CD14-positive monocyte (primary cell): ENCODE measurements at regions not wholly inside any gene's neighbourhood (a gene's known extent, or its start where the extent isn't known, plus 50 kb on each side); places are given as distances from the start of the nearest gene placed in this dataset.

Source experiments
- DNase-seq, 3 donors: peaks; one replicate each; pipeline ENCODE4 v3.0.0-alpha.2; 2011 to 2022
- H2AFZ ChIP-seq: 2 replicates; pipeline ENCODE4 v1.6.0; 2012; ENCODE audit warnings: mild to moderate bottlenecking, low read depth, low read length, inconsistent platforms; ENCODE audit not compliant: insufficient read depth, poor library complexity, severe bottlenecking
- H3K27ac ChIP-seq, 2 donors: 1 replicate in 1 of 2; 2 replicates in 1 of 2; pipeline ENCODE4 v1.5.1; 2012 to 2013; ENCODE audit warnings: low read length in 2 of 2, control low read depth in 1 of 2, inconsistent platforms in 1 of 2, low read depth in 1 of 2, mild to moderate bottlenecking in 1 of 2
- H3K27me3 ChIP-seq, 2 donors: one replicate each; pipeline versions ENCODE4 v1.6.0 to v1.6.1; 2011 to 2013; ENCODE audit warnings: low read length in 2 of 2; ENCODE audit not compliant: control insufficient read depth in 2 of 2, insufficient read depth in 2 of 2
- H3K36me3 ChIP-seq, 2 donors: replicated peaks in 1 of 2; 1 replicate in 1 of 2; 2 replicates in 1 of 2; pipeline versions ENCODE4 v1.5.1 to v1.6.1; 2012 to 2013; ENCODE audit warnings: low read length in 2 of 2, control low read depth in 1 of 2, inconsistent platforms in 1 of 2, mild to moderate bottlenecking in 1 of 2; ENCODE audit not compliant: insufficient read depth in 2 of 2, control insufficient read depth in 1 of 2
- H3K4me1 ChIP-seq, 2 donors: 1 replicate in 1 of 2; 2 replicates in 1 of 2; pipeline versions ENCODE4 v1.5.1 to v1.6.1; 2012 to 2013; ENCODE audit warnings: low read length in 2 of 2, control low read depth in 1 of 2, inconsistent platforms in 1 of 2, mild to moderate bottlenecking in 1 of 2, moderate library complexity in 1 of 2; ENCODE audit not compliant: insufficient read depth in 2 of 2, control insufficient read depth in 1 of 2
- H3K4me2 ChIP-seq: replicated peaks from 2 replicates; pipeline ENCODE3; 2012; ENCODE audit warnings: low read length, moderate library complexity, mild to moderate bottlenecking; ENCODE audit not compliant: poor library complexity, severe bottlenecking; ENCODE audit errors: extremely low read depth
- H3K4me3 ChIP-seq, 3 experiments: fragments of 200-600 bp in 1 of 3; sonication (generic) in 1 of 3; replicated peaks in 1 of 3; 1 replicate in 2 of 3; 2 replicates in 1 of 3; pipeline ENCODE4 v1.5.1; 2011 to 2013; ENCODE audit warnings: low read length in 3 of 3, mild to moderate bottlenecking in 3 of 3, control low read depth in 2 of 3, low read depth in 2 of 3, inconsistent platforms in 1 of 3, moderate library complexity in 1 of 3
- H3K79me2 ChIP-seq: 2 replicates; pipeline ENCODE4 v1.6.0; 2012; ENCODE audit warnings: mild to moderate bottlenecking, control low read depth, inconsistent platforms, low read length, moderate library complexity; ENCODE audit not compliant: insufficient read depth
- H3K9ac ChIP-seq: 2 replicates; pipeline ENCODE4 v1.6.0; 2017; ENCODE audit warnings: low read length, mild to moderate bottlenecking; ENCODE audit not compliant: insufficient read depth, poor library complexity, severe bottlenecking
- H3K9me3 ChIP-seq, 2 donors: replicated peaks in 1 of 2; 1 replicate in 1 of 2; 2 replicates in 1 of 2; pipeline versions ENCODE4 v1.5.1 to v1.6.1; 2012 to 2013; ENCODE audit warnings: low read length in 2 of 2, control low read depth in 1 of 2; ENCODE audit not compliant: control insufficient read depth in 1 of 2, insufficient read depth in 1 of 2
- H4K20me1 ChIP-seq: 2 replicates; pipeline ENCODE4 v1.6.0; 2012; ENCODE audit warnings: mild to moderate bottlenecking, low read length, control low read depth, moderate library complexity; ENCODE audit not compliant: insufficient read depth
- H3K27ac Mint-ChIP-seq, 7 donors: one replicate each; pipeline ENCODE4 v1.8.0; 2020; ENCODE audit warnings: mild to moderate bottlenecking in 7 of 7, mixed read lengths in 7 of 7, moderate library complexity in 6 of 7, inconsistent platforms in 2 of 7
- H3K27me3 Mint-ChIP-seq, 3 donors: one replicate each; pipeline ENCODE4 v1.8.0; 2021 to 2022; ENCODE audit warnings: low read depth in 3 of 3, mild to moderate bottlenecking in 3 of 3, mixed read lengths in 3 of 3, moderate library complexity in 3 of 3, inconsistent platforms in 1 of 3
- H3K36me3 Mint-ChIP-seq, 2 donors: one replicate each; pipeline ENCODE4 v1.8.0; 2020; ENCODE audit warnings: mixed read lengths in 2 of 2, inconsistent platforms in 1 of 2, mild to moderate bottlenecking in 1 of 2
- H3K4me1 Mint-ChIP-seq: one replicate; pipeline ENCODE4 v1.8.0; 2020; ENCODE audit warnings: mild to moderate bottlenecking, mixed read lengths
- H3K4me3 Mint-ChIP-seq, 2 donors: one replicate each; pipeline ENCODE4 v1.8.0; 2020; ENCODE audit warnings: mild to moderate bottlenecking in 2 of 2, mixed read lengths in 2 of 2, moderate library complexity in 1 of 2
- H3K9me3 Mint-ChIP-seq, 7 donors: one replicate each; pipeline ENCODE4 v1.8.0; 2020 to 2022; ENCODE audit warnings: mixed read lengths in 7 of 7, mild to moderate bottlenecking in 6 of 7, moderate library complexity in 6 of 7, inconsistent platforms in 2 of 7
- CTCF ChIP-seq: fragments of 200-600 bp; IDR thresholded peaks from one replicate; pipeline ENCODE4 v1.8.0; 2022; ENCODE audit warnings: antibody characterized with exemption, mild to moderate bottlenecking
- WGBS: methylation state at CpG from one replicate; pipeline ENCODE4 v1.1.5; 2013; ENCODE audit warnings: missing lambda C conversion rate; ENCODE audit not compliant: insufficient coverage; 5-methylcytosine and 5-hydroxymethylcytosine counted together
- intact Hi-C, 2 donors: fragments of 100-400 bp; cut with micrococcal nuclease; formaldehyde crosslinking; loops; one replicate each; pipeline versions ENCODE4 v1.15.0 to v1.15.1; 2023

- no peak overlapping the region for H3K27ac ChIP-seq
- H4K20me1 ChIP-seq = no peaks in the 10 kb centered on the region
- no peak overlapping the region for H3K4me3 Mint-ChIP-seq
- H3K9me3 ChIP-seq = no peaks in the 10 kb centered on the region
- no peak overlapping the region for H2AFZ ChIP-seq
- no peaks in the 10 kb centered on the region for H3K36me3 ChIP-seq
- intact Hi-C loops = no loop called here
- no peak overlapping the region for H3K9ac ChIP-seq
- no peaks in the 10 kb centered on the region for H3K36me3 Mint-ChIP-seq
- H3K27me3 Mint-ChIP-seq = peaks cover 0 to 1% (median 0%) of the 10 kb centered on the region in 3 donors
- H3K79me2 ChIP-seq = no peaks in the 10 kb centered on the region
- no peaks in the 10 kb centered on the region for H3K4me1 Mint-ChIP-seq
- TF ChIP-seq CTCF = no peak
- peaks cover 0 to 3% (median 0%) of the 10 kb centered on the region in 7 donors for H3K9me3 Mint-ChIP-seq
- no peaks in the 10 kb centered on the region for H3K4me1 ChIP-seq
- no peak overlapping the region for H3K27ac Mint-ChIP-seq
- no peak overlapping the region for H3K4me2 ChIP-seq
- DNase-seq = no peak
- WGBS = no CpG with 5 or more reads among the region's 1 CpG
- H3K4me3 ChIP-seq = no peak overlapping the region
- no peaks in the 10 kb centered on the region for H3K27me3 ChIP-seq
Observed at GRCh38 chr4:119804404-119804803, 175.8 kb upstream of the PDE5A start.

- Histone ChIP-seq H3K79me2 (no peaks in the 10 kb centered on the region), H3K4me1 (no peaks in the 10 kb centered on the region), H3K9me3 (no peaks in the 10 kb centered on the region), H3K27ac (no peak overlapping the region), H3K36me3 (no peaks in the 10 kb centered on the region), H3K9ac (no peak overlapping the region), H4K20me1 (no peaks in the 10 kb centered on the region), H3K4me2 (no peak overlapping the region), H3K27me3 (no peaks in the 10 kb centered on the region), H2AFZ (no peak overlapping the region), H3K4me3 (no peak overlapping the region)
- 90% methylated on average over 2 of the region's 2 CpGs for whole genome bisulfite sequencing
- Mint-ChIP-seq H3K27me3 (peaks cover 0 to under 1% (median 0%) of the 10 kb centered on the region in 3 donors), H3K27ac (no peak overlapping the region), H3K36me3 (no peaks in the 10 kb centered on the region), H3K9me3 (peaks cover 0 to 3% (median 0%) of the 10 kb centered on the region in 7 donors), H3K4me1 (no peaks in the 10 kb centered on the region), H3K4me3 (no peak overlapping the region)
- intact Hi-C loops = no loop called here
- TF ChIP-seq CTCF = no peak
- no peak for DNase-seq
Observed at GRCh38 chr4:119797238-119797894, 168.8 kb upstream of the PDE5A start.
